HG02870 (cell line): ENCODE measurements at regions not wholly inside any gene's neighbourhood (a gene's known extent, or its start where the extent isn't known, plus 50 kb on each side); places are given as distances from the start of the nearest gene placed in this dataset.

Experiments used
- ATAC-seq: cut with Tn5 transposase; IDR thresholded peaks from one replicate; pipeline ENCODE4 v1.9.1; 2021; ENCODE audit warnings: mild to moderate bottlenecking, moderate library complexity; ENCODE audit not compliant: unreplicated experiment

GRCh38 chr2:16507655-16508489, 157.8 kb downstream of the CYRIA start:
- ATAC-seq: no peak

GRCh38 chr2:16506366-16506765, 159.3 kb downstream of the CYRIA start:
- no peak for ATAC-seq

DNA sequence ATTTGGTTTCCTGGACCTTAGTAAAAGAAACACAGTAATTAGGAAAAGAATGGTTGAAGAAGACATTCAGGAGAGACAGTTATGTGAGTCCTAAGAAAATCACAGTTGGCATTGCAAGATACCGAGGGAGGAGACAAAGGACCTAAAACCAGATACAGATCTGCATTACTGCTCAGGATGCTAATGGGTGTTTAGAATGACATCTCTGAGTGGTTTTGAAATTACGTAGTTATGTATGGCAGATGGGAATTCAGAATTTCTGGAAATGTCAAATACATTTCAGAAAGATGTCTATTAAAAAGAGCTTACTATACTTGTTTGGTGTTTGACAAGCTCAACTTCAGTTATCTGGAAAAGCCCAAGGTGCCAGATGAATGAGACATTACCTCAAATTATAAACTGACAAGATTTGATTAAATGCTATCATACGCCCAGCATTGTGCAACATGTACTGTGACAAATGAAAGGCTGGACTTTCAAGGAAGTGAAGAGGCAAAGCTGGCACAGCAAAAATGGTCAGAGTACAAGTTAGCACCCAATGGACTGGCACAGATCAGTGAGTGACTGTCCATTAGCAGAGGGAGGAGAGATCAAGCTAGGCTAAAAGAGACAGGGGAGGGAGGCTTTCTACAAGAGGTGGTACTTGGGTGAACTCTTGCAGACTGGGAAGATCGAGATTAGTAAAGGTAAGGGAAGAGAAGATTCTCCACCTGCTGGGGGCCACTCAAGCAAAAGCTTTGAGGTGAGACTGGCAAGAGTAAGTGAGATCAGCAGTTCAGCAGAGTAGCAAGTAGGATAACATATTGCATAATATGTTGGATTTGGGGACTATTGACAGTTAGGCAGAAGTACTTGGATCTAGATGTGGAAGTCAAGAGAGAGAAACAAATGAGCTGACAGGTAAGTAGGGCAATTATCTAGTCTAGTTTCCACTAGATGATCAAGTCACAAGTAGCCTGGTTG, 168.9 kb downstream of the CYRIA start:
- ATAC-seq: no peak

DNA sequence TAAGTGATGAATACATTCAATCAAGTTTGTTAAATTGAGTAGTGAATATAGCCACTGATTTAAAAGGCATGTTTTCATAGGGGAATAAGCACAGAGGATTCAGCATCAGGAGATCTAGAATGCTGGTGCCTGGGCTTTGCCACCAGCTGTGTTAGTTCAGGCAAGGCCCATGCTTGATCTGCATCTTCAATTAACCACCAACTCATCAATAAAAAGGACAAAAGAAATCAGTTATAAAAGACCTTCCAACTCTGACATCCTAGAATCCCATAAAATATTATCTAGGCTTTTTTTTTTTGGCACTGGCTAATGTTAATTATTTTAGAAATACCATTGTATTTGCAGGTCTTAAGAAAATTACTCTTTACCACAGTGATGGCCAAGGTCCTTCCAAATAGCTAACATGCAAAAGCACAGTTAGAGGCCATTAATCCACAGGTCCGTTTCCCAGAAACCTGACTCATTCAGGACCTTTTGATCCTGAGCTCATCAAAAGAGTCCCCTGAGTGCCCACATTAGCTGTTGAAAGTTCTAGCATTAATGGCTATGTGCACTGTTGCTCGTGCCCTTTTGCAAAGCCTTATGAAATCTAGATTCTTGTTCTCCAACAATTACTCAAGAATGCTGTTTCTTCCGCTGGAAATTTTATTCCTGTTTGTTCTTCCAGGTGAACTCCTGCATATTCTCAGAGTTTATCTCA, 170.0 kb downstream of the CYRIA start:
- no peak for ATAC-seq

GRCh38 chr2:16494836-16495508, 170.7 kb downstream of the CYRIA start:
- ATAC-seq: no peak

- ATAC-seq: no peak
Observed at GRCh38 chr2:16493788-16494187, 171.8 kb downstream of the CYRIA start.

- ATAC-seq: no peak
Observed at GRCh38 chr2:16487686-16488085, 177.9 kb downstream of the CYRIA start.

- no peak for ATAC-seq
Observed at GRCh38 chr2:16485251-16485650, 180.4 kb downstream of the CYRIA start.

DNA sequence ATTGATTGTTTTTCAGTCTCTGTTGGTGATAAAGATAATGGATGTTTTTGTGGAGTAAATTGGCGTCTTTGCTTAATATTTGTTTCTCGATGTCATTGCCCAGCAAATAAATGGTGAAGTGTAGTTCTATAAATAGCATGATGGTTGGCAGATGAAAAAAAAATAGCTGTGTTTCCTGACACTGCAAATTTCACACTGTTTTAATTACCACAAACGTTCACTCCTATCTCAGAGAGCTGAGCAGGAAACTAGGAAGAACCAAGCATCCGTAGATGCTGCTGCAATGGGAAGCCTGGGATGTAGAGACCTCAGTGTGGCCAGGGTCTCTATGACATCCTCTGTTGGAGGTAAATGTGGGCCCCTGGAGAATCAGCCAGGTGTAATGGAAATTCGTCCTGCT, 183.2 kb downstream of the CYRIA start:
- ATAC-seq: no peak

DNA sequence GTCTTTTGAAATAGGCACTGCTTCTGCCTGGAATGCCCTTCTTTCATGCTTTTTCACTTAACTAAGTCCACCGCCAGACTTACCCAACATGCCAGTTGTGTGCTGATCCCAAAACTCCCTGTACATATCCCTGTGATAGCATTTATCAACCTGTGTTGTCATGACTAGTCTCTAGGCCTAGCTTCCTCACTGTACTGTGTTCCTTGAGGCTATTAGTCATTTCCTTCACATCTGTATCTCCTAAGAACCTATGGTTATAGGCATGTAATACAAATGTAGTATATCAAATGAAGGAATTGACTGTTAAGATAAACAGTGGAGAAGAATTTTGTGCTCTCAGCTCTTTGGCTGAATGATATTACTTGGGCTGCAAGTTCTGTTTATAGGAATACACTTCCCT, 184.3 kb downstream of the CYRIA start:
- ATAC-seq: no peak

- no peak for ATAC-seq
Observed at GRCh38 chr2:16479721-16480120, 185.9 kb downstream of the CYRIA start.

- ATAC-seq: no peak
Observed at GRCh38 chr2:16478434-16479210, 187.0 kb downstream of the CYRIA start.

DNA sequence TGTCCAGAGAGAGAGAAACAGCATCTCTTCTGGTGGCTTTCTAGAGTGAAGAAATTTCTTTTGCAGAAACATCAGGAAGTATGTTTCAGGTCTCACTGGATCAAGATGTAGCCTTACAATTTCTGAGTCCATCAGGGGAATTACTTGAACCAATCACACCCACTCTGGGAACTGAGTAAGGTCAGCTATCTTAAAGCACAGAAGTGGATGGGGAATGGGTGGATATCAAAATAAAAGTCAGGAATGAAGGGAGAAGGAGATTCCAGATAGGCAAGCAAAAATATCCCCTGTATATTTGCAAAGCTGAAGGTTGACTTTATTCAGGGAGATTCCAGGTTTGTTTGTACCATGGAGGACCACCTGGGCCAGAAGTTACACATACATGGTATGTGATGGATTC, 188.0 kb downstream of the CYRIA start:
- no peak for ATAC-seq

DNA sequence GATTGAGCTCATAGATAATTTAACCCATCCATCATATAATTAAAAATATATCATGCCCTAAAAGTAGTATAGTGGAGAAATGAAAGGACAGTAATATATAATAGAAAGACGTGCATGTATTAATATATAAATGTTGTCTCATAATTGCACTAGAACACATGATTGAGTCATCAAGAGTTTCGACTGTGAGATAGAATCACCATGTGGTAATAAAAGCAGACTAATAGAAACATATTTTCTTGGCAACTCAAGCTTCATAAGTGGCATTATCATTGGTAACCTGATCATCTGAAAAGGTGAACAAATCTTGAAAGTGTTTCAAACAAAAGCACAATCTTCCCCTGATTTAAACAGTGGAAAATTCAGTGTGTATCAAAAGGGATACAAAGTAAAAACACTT, 188.8 kb downstream of the CYRIA start:
- no peak for ATAC-seq

DNA sequence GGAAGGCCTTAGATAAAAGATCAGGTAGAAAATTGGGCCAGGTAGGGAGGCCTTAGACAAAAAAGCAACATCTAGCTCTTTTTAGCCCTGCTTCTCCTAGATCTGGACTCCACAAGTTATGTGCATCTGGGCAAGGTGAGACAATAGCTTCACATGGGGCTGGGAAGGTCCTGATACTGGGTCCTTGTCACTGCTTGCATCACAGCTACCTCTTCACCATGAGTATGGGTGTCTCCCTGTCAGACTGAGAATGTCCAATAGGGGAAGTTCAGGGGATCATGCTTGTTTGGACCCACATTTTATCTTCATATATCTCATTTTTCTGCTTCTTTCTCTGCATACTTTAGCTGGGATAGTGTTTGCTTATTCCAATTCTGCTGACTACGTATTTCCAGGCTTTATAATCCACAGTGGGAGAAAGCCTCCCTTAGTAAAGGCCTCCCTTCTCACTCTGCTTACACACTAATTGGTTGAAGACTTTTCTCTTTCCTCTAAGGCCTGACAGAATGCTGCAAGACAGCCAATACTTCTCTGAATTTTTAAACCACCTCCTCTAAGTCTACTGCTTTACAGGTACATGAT, 189.6 kb downstream of the CYRIA start:
- ATAC-seq: no peak

DNA sequence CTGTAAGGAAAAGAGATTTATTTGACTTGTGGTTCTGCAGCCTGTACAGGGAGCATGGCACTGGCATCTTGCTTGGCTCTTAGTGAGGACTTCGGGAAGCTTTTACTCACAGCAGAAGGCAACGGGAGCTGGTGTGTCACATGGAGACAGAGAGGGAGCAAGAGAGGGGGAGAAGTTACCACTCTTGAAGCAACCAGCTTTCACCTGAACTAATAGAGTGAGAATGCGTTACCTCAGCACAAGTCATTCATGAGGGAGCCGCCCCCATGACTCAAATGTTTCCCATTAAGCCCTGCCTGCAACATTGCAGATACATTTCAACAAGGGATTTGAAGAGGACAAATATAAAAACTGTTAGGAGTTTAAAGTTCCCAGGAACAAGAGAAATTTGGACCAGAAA, 190.0 kb downstream of the CYRIA start:
- ATAC-seq: no peak

DNA sequence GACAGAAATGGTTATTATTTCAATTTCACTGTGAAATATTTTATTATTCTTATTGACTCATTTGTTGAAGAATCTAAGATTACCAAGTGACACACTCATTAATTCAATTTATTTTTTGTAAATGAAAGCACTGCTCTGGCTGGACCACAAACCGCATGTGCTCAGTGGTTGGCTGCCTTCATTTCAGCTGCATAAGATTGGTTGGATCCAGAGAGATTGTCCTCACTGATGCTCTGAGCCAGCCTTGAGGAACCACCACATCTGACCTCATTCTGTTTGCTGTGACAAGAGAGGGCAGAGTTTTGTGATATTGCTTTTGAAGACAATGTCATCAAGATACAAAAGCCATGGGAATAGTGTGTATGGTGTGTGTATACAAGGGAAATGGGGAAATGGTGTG, 192.1 kb downstream of the CYRIA start:
- ATAC-seq: no peak

GRCh38 chr2:16470936-16471490, 194.6 kb downstream of the CYRIA start:
- no peak for ATAC-seq

DNA sequence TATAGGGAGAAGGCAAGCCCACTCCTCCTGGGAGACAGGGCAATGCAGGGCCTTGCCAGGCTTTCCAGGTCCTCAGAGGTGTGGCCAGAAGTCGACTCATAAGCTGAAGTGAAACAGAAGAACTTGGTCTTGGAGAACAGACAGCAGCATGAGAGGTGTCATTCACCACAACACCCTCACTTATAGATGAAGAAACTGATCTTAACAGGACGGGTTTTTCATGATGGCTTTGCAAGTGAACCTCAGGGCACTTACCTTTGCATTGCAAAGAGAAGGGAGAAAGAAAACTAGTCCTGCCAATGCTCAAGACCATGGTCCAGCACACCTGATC, 198.8 kb downstream of the CYRIA start:
- no peak for ATAC-seq
